NCI-H1092 treated with DMSO at 0.1 percent for 48 hours (cell line): ENCODE measurements at regions not wholly inside any gene's neighbourhood (a gene's known extent, or its start where the extent isn't known, plus 50 kb on each side); places are given as distances from the start of the nearest gene placed in this dataset.

ENCODE experiments used
- DNase-seq: peaks from one replicate; lab custom pipeline; 2025; lab: John Stamatoyannopoulos, UW

GRCh38 chr16:86868070-86868469 is 289.7 kb downstream of the FOXL1 start:
- DNase-seq = no peak

- DNase-seq = no peak
Measured at GRCh38 chr16:86868786-86869185, 290.4 kb downstream of the FOXL1 start.

DNA sequence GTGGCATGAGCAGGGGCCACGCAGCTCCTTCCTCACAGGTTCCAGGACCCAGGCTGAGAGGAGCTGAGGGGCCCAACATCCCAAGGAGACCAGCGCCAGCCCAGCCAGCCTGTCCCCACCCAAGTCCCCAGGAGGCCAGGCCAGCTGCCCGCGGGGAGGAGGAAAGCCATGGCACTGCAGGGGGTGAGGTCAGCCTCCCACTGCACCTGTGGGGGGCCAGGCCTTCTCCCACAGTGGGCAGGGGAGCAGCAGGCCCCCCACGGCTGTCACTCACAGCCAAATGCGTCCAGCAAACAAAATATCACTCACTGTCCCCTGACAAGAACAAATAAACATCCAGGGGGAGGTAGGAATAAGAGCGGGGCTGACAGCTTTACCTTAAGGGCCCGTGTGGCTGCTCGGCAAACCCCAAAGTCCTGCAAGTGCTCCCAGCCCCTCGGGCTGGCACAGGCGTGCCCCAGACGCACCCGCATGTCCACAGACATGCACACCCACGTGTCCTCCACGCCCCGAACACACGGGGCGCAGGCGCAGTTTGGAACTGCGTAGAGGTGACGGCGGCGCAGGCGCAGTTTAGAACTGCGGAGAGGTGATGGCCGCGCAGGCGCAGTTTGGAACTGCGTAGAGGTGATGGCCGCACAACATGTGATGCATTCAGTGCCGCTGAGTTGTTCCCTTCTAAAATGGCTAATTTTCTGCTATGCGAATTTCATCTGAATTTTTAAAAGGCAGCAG is 291.1 kb downstream of the FOXL1 start:
- no peak for DNase-seq

GRCh38 chr16:86870380-86870779 is 292.0 kb downstream of the FOXL1 start:
- no peak for DNase-seq

GRCh38 chr16:86872131-86872530 is 293.8 kb downstream of the FOXL1 start:
- DNase-seq = no peak

DNA sequence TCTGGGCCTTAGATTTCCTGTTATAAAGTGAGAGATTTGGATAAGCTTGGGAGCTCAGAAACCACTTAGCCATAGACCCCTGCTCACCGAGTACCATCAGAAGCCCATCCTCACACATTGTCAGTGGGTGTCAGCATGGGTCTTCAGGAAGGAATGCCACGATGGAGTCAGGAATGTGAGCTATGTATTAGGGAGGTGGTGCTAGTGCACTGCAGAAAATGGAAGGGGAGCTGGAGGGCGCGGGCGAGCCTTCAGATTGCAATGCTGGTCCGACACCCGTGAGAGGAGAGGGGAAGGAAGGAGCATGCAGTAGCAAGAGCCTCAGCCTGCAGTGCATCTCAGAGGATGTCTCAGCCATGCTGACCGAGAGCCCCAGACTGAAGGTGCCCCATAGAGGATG is 294.5 kb downstream of the FOXL1 start:
- no peak for DNase-seq

- no peak for DNase-seq
Measured at GRCh38 chr16:86874141-86874540, 295.8 kb downstream of the FOXL1 start.

DNA sequence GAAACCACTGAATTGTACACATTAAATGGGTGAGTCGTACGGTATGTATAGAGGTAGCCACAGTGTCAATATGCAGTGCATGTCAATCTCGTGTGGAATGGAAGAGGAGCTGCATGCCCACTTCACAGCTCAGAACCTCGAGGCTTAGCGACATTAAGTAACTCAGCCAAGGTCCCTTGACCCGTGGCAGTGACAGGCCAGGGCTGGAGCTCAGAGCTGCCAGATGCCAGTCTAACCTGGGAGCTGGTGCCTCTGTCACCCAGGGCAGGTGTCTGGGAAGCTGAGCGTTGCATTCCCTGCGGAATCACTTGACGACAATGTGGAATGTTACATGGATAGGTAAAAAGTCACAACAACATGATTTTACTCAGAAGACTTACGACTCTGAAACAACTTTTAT is 298.1 kb downstream of the FOXL1 start:
- DNase-seq = no peak

DNA sequence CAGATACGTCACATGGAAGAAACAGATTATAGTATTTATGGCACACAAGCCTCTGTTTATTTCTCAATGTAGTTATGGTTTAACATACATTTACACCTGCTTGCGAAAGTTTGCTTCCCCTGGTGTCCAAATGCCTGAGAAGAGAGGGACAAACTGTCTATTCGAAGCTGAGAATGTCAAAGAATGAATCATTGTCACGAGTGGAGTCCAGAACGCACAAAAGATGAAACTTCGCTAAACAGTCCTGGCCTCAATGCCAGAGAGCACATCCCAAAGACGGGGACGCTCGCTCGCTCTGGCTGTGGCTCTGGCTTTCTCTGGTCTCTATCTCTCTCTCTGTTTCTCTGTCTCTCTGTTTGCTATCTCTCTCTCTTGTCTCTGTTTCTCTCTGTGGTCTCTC is 298.8 kb downstream of the FOXL1 start:
- no peak for DNase-seq

DNA sequence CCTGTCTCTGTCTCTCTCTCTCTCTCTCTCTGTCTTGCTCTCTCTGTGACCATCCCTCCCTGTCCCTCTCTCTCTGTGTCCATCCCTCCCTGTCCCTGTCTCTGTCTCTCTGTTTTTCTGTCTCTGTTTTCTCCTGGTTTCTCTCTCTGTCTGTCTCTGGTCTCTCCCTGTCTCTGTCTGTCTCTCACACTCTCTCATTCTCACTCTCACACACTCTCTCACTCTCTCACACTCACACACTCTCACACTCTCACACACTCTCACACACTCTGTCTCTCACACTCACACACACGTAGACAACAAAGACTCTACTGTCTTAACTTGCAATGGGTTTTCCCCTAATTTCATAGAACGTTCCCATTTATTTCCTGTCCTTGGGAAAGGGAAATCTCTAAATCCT is 299.5 kb downstream of the FOXL1 start:
- DNase-seq = no peak

DNA sequence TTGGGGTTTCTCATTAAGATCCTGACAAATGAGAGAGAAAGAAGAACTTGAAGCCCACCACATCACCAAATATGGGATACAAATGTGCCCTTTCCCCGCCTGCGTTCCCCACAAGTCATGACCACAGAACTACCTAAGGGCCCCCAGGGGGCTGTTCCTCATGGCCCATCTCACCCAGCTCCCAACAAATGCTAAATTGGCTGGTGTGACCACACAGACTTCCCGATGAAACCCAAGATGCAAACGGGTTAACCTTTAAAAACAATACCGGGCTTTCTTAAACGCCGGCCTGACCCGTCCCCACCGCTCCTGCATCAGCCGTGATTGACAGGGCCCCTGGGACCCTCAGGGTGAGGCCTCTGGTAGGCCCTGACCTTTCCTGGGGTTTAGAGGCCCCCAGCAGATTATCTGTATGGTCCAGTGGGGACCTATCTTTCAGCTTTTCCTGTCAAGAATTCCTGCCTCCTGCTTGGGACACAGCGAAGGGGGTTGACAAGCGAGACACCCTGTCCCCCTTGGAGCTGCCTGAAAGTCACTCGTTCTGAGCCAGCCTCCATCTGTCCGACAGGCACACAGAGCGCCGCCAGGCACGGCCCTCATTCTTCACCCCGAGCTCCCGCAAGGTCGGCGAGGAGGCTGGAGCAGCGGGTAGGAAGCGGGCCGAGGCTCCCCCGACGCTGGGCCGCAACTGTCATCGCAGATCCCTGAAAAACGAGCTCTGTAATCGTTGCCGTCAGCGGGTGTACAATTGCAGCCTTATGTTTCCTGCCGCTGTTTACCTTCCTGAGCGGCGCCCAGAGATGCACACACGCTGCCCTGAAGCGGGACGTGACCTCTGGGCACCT is 300.1 kb downstream of the FOXL1 start:
- DNase-seq = no peak

- no peak for DNase-seq
Measured at GRCh38 chr16:86879268-86879667, 300.9 kb downstream of the FOXL1 start.

DNA sequence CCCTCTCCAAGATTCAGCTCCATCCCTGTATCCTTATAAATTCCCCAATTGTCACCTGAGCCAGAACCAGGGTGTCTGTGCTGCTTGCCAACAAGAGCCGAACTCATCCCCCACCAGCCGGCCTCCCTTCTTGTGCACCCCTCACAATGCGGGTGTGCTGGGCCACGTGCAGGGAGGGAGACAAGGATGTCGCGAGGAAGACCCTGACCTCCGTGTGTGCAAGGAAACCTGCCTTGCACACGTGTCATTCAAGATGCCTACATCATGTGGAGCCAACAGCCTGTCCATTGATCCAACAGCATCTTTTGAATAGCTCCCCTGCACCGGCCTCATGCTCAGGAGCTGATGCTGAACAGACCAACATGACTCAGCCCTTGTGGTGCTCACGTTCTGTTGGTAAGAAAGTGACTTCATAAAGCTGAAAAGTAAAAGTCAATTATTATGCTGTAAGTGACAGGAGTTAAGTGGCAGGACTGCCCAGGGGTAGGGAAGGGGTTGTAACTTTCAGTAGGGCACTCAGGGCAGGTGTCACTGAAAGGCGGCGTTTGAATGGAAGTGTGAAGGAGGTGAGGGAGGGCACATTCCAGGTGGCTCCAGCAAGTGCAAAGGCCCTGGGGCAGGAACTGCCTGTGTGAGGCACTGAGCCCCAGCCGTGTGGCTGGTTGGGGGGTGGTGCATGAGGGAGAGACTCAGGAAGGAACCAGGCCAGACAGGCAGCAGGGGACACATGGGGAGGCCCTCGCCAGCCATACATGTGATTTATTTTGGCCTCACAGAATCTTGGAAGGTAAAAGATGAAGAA is 302.2 kb downstream of the FOXL1 start:
- DNase-seq = no peak

GRCh38 chr16:86881118-86881510 is 302.8 kb downstream of the FOXL1 start:
- DNase-seq = no peak

- DNase-seq = no peak
Measured at GRCh38 chr16:86881861-86882273, 303.5 kb downstream of the FOXL1 start.

- no peak for DNase-seq
Measured at GRCh38 chr16:86882586-86883280, 304.4 kb downstream of the FOXL1 start.

- DNase-seq = no peak
Measured at GRCh38 chr16:86883583-86884389, 305.4 kb downstream of the FOXL1 start.

DNA sequence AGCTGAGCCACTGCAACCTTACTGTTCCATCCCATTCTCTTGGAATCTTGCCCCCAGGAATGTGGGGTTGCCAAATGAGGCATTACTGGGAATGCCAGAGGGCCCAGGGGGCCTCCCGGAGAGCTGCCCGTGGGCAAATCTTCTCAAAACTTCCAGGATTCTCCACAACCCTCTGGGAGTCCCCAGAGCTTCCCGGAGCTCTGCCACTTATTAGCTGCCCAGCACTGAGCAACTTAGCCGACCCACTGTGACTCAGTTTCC is 306.0 kb downstream of the FOXL1 start:
- DNase-seq = no peak

DNA sequence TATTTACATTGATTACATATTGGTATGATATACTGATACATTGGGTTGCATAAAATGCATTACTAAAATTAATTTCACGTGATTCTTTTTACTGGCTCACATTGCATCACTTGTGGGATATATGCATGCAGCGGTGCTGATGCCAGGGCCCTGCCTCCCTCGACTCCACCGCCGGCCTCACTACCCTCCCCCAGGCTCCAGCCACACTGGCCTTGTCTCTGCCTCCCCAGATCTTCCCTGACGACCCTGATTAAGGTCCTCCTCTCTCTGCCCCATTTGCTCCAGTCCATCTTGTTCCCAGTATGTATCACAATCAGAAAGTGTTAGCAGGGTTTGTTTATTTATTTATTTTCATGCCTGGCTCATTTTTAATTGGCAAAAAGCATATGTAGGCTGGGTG is 306.8 kb downstream of the FOXL1 start:
- no peak for DNase-seq

GRCh38 chr16:86886651-86887050 is 308.3 kb downstream of the FOXL1 start:
- no peak for DNase-seq

DNA sequence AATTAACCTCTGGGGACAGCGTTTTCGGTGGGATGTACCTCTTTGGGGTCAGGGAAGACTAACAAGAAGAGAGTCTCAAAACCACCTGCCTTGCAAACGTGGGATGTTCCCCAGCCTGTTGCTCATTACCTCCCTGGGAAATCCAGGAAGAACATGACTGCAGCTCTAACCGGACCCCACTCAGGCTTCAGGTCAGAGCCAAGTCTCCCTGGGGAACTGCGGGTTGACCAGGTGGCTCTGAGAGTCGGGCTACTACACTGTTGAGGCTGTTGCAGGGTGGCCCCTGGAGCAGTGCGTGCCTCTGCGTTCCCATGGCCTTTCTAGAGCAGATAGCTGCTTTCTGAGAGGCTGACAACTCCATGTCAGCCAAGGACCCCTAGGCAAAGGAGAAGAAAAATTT is 309.1 kb downstream of the FOXL1 start:
- DNase-seq = no peak
